Sigmoid colon (tissue), 6 donors: ENCODE measurements at regions not wholly inside any gene's neighbourhood (a gene's known extent, or its start where the extent isn't known, plus 50 kb on each side); places are given as distances from the start of the nearest gene placed in this dataset.
"Not testable (repeated sequence)": the region's sequence is repeated elsewhere in the genome, so short reads cannot be mapped to it uniquely, and the experiment has no call there.

Source experiments
- DNase-seq: peaks from one replicate; pipeline ENCODE4 v3.0.0-alpha.2; 2019
- H3K27ac ChIP-seq, 4 donors: fragments of 200-600 bp; sonication (generic); one replicate each; pipeline ENCODE4 v1.5.1; 2016 to 2019; ENCODE audit warnings: mild to moderate bottlenecking in 1 of 4
- H3K27me3 ChIP-seq, 3 donors: fragments of 200-600 bp; sonication (generic); one replicate each; pipeline ENCODE4 v1.5.1; 2019; ENCODE audit warnings: mild to moderate bottlenecking in 1 of 3
- H3K36me3 ChIP-seq, 4 donors: fragments of 200-600 bp; sonication (generic); one replicate each; pipeline ENCODE4 v1.5.1; 2016 to 2019
- H3K4me1 ChIP-seq, 4 donors: fragments of 200-600 bp; sonication (generic); one replicate each; pipeline ENCODE4 v1.5.1; 2017 to 2019
- H3K4me3 ChIP-seq, 4 donors: fragments of 200-600 bp; sonication (generic); one replicate each; pipeline ENCODE4 v1.5.1; 2017 to 2019; ENCODE audit warnings: mild to moderate bottlenecking in 2 of 4, moderate library complexity in 1 of 4
- H3K9me3 ChIP-seq, 4 donors: fragments of 200-600 bp in 3 of 4; sonication (generic) in 3 of 4; one replicate each; pipeline versions ENCODE4 v1.5.1 to v1.6.1; 2013 to 2019
- EP300 ChIP-seq, 4 donors: sonication (generic); formaldehyde crosslinking; IDR thresholded peaks; one replicate each; pipeline ENCODE4 v1.6.1; 2017; ENCODE audit warnings: antibody characterized with exemption in 4 of 4
- POLR2A ChIP-seq, 2 donors: fragments of 450-650 bp; IDR thresholded peaks; one replicate each; pipeline ENCODE4 v1.6.1; 2016; ENCODE audit warnings: antibody characterized with exemption in 2 of 2, mild to moderate bottlenecking in 2 of 2, moderate library complexity in 2 of 2
- POLR2AphosphoS5 ChIP-seq, 4 donors: sonication (generic); formaldehyde crosslinking; IDR thresholded peaks; one replicate each; pipeline ENCODE4 v1.6.1; 2017; ENCODE audit warnings: antibody characterized with exemption in 4 of 4
- WGBS, 2 donors: extraction: QIAGEN DNeasy Blood & Tissue Kit; methylation state at CpG; one replicate each; pipeline ENCODE4 v1.1.7; 2013; 5-methylcytosine and 5-hydroxymethylcytosine counted together
- intact Hi-C: fragments of 100-400 bp; cut with DNase I; formaldehyde crosslinking; loops from one replicate; pipeline ENCODE4 v1.15.1; 2023
- TF ChIP-seq, protein P1 (sequence below), 4 experiments: fragments of 450-650 bp in 3 of 4; fragments of 200-600 bp in 1 of 4; IDR thresholded peaks; one replicate each; pipeline ENCODE4 v1.5.1; 2016 to 2019; ENCODE audit warnings: antibody characterized with exemption in 4 of 4, mild to moderate bottlenecking in 3 of 4, moderate library complexity in 2 of 4
- donor health status: healthy with polysubstance abuse.
- donor health status: healthy.

DNA sequence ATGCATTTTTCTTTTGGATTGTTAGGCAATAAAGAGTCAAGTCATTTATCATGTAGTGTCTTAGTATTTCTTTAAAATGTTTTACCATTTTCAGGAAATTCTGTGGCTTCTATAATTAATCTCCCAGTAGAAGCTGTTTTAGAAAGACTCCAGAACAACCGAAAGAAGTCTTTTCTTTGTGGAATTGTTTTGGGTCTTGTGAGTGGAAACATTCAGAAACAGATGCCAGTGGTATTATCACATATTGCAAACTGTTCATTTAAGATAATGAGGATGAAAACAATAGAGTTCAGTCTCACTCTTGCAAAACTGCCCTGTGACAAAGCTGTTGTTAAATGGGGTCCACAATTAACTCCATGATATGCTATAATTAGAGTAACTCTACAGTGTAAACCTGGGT is 211.2 kb upstream of the KIT start:
- Histone ChIP-seq H3K27me3 (no peaks in the 10 kb centered on the region), H3K9me3 (peaks cover 0 to 7% (median 0%) of the 10 kb centered on the region in 4 donors), H3K36me3 (no peaks in the 10 kb centered on the region), H3K4me3 (no peak overlapping the region), H3K27ac (no peak overlapping the region), H3K4me1 (no peaks in the 10 kb centered on the region)
- WGBS, 2 donors = 45 to 65% methylated on average over 1 of the region's 1 CpG
- TF ChIP-seq POLR2AphosphoS5 (IDR thresholded peaks at IDR 0.05) = no peak
- no peak for DNase-seq
- intact Hi-C loops = no loop called here

DNA sequence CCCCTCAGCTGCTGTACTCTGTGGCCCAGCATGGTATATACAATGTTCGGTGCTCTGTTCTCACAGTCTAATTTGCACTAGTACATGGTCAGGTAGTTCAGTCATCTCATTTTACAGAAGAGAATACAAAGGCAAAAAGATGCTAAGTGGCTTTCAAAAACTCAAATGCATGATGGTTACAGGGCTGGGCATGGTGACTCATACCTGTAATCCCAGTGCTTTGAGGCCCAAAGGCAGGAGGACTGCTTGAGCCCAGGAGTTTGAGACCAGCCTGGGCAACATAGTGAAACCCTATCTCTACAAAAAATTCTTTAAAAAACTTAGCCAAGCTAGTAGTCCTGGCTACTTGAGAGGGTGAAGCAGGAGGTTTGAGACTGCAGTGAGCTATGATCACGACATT is 210.5 kb upstream of the KIT start:
- no peak overlapping the region for H3K27ac ChIP-seq
- no peak for TF ChIP-seq POLR2AphosphoS5 (IDR thresholded peaks at IDR 0.05)
- TF ChIP-seq, protein P1, sequence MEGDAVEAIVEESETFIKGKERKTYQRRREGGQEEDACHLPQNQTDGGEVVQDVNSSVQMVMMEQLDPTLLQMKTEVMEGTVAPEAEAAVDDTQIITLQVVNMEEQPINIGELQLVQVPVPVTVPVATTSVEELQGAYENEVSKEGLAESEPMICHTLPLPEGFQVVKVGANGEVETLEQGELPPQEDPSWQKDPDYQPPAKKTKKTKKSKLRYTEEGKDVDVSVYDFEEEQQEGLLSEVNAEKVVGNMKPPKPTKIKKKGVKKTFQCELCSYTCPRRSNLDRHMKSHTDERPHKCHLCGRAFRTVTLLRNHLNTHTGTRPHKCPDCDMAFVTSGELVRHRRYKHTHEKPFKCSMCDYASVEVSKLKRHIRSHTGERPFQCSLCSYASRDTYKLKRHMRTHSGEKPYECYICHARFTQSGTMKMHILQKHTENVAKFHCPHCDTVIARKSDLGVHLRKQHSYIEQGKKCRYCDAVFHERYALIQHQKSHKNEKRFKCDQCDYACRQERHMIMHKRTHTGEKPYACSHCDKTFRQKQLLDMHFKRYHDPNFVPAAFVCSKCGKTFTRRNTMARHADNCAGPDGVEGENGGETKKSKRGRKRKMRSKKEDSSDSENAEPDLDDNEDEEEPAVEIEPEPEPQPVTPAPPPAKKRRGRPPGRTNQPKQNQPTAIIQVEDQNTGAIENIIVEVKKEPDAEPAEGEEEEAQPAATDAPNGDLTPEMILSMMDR (IDR thresholded peaks at IDR 0.05) = no peak
- TF ChIP-seq POLR2A (IDR thresholded peaks at IDR 0.05) = no peak
- no peak for TF ChIP-seq EP300 (IDR thresholded peaks at IDR 0.05)
- no peak overlapping the region for H3K4me3 ChIP-seq
- no peak for DNase-seq
- H3K27me3 ChIP-seq = no peaks in the 10 kb centered on the region
- H3K4me1 ChIP-seq = no peaks in the 10 kb centered on the region
- intact Hi-C loops = no loop called here
- peaks cover 0 to 7% (median 0%) of the 10 kb centered on the region in 4 donors for H3K9me3 ChIP-seq
- 65% methylated on average over 2 of the region's 2 CpGs for WGBS, 2 donors
- no peaks in the 10 kb centered on the region for H3K36me3 ChIP-seq

DNA sequence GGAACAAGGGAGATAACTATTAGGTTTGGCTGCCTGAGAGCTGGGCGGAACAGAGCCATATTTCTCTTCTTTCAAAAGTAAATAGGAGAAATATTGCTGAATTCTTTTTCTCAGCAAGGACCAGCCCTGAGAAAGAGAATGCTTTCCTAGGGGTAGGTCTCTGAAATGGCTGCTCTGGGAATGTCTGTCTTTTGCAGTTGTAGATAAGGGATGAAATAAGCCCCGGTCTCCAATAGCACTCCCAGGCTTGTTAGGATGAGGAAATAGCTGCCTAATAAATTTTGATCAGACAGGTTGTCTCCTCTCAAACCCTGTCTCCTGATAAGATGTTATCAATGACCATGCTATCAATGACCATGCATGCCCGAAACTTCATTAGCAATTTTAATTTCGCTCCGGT is 207.8 kb upstream of the KIT start:
- WGBS, 2 donors = 94 to 96% methylated on average over 5 of the region's 5 CpGs

DNA sequence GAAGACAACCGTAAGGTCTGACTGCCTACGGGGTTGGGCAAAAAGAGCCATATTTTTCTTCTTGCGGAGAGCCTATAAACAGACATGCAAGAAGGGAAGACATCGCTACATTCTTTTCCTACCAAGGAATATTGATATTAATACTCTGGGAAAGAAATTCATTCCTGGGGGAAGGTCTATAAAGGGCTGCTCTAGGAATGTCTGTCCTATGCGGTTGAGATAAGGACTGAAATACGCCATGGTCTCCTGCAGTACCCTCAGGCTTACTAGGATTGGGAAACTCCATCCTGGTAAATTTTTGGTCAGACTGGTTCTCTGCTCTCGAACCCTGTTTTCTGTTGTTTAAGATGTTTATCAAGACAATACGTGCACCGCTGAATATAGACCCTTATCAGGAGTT is 190.8 kb upstream of the KIT start:
- whole genome bisulfite sequencing, 2 donors = 86% methylated on average over 9 of the region's 9 CpGs
- H3K27me3 ChIP-seq, H3K9me3 ChIP-seq, H3K27ac ChIP-seq, H3K4me1 ChIP-seq, H3K36me3 ChIP-seq, H3K4me3 ChIP-seq, DNase-seq, intact Hi-C loops: not testable (repeated sequence)

More for the DNA sequence above, 207.8 kb upstream of the KIT start:
- TF ChIP-seq, protein P1 (IDR thresholded peaks at IDR 0.05) = no peak
- TF ChIP-seq POLR2A (IDR thresholded peaks at IDR 0.05) (no peak), EP300 (IDR thresholded peaks at IDR 0.05) (no peak), POLR2AphosphoS5 (IDR thresholded peaks at IDR 0.05) (no peak)
- DNase-seq = no peak
- intact Hi-C loops = no loop called here
- no peaks in the 10 kb centered on the region for H3K4me1 ChIP-seq
- H3K36me3 ChIP-seq = no peaks in the 10 kb centered on the region
- H3K27me3 ChIP-seq = no peaks in the 10 kb centered on the region
- H3K4me3 ChIP-seq = no peak overlapping the region
- peaks cover 0 to 7% (median 0%) of the 10 kb centered on the region in 4 donors for H3K9me3 ChIP-seq
- no peak overlapping the region for H3K27ac ChIP-seq

DNA sequence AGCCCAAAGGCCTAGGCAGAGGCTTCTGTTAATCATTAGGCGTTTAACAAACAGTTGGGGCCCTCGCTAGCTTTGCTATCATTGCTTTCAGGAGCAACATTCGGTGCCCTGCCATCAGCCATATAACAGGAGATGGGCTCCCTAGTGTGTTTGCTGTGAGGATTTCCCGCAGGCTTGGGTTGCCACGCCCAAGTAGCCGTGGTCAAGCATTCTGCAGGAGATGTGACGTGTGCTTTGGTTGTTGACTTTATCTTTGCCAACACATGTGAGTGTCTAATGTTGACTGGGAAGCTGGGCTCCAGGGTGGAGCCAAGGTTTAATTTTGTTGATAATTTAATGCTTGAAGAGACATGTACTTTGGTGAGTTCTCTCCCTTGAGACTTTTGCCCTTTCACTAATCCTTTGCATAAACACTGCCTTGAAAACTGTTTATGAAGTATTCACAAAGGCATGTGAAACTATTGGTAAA is 184.6 kb upstream of the KIT start:
- intact Hi-C loops = no loop called here
- no peaks in the 10 kb centered on the region for H3K36me3 ChIP-seq
- DNase-seq = no peak
- no peaks in the 10 kb centered on the region for H3K27me3 ChIP-seq
- H3K27ac ChIP-seq = no peak overlapping the region
- no peaks in the 10 kb centered on the region for H3K4me1 ChIP-seq
- H3K9me3 ChIP-seq = no peaks in the 10 kb centered on the region
- H3K4me3 ChIP-seq = no peak overlapping the region
- 28 to 69% methylated on average over 7 of the region's 7 CpGs for WGBS, 2 donors
- TF ChIP-seq EP300 (IDR thresholded peaks at IDR 0.05) (no peak), POLR2AphosphoS5 (IDR thresholded peaks at IDR 0.05) (no peak), POLR2A (IDR thresholded peaks at IDR 0.05) (no peak)
- TF ChIP-seq, protein P1 (IDR thresholded peaks at IDR 0.05) = no peak

DNA sequence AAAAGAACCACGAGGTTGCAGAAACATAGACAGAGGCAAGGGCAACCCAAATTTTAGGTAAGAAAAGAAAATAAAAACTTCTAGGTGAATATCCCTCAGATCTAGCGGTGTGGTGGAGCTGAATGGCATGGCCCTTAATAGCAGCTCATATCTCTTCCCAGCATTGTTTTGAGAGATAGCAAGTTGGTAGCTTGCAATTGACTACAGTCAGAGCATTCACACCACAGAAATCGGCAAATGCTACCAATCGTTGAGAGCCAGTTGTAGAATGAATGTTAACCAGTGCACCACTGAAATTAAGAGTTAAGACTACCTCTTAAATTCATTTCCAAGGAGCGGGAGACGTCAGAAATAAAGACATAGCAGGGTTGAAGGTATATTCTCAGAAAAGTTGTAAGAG is 184.0 kb upstream of the KIT start:
- Histone ChIP-seq H3K9me3 (peaks cover 0 to 1% (median 0%) of the 10 kb centered on the region in 4 donors), H3K27me3 (no peaks in the 10 kb centered on the region), H3K36me3 (no peaks in the 10 kb centered on the region), H3K4me3 (no peak overlapping the region), H3K27ac (no peak overlapping the region), H3K4me1 (no peaks in the 10 kb centered on the region)
- TF ChIP-seq EP300 (IDR thresholded peaks at IDR 0.05) (no peak), POLR2AphosphoS5 (IDR thresholded peaks at IDR 0.05) (no peak), POLR2A (IDR thresholded peaks at IDR 0.05) (no peak)
- TF ChIP-seq, protein P1 (IDR thresholded peaks at IDR 0.05) = no peak
- intact Hi-C loops = no loop called here
- WGBS, 2 donors = 83 to 88% methylated on average over 6 of the region's 6 CpGs
- DNase-seq = no peak
